HS-5 (cell line): ENCODE measurements at regions not wholly inside any gene's neighbourhood (a gene's known extent, or its start where the extent isn't known, plus 50 kb on each side); places are given as distances from the start of the nearest gene placed in this dataset.
"Not testable (repeated sequence)": the region's sequence is repeated elsewhere in the genome, so short reads cannot be mapped to it uniquely, and the experiment has no call there.

Experiments used
- DNase-seq: peaks from one replicate; pipeline ENCODE4 v3.0.0-alpha.2; 2012; ENCODE audit warnings: low read depth

GRCh38 chr9:1554081-1555035, 460.8 kb upstream of the SMARCA2 start:
- DNase-seq: no peak

GRCh38 chr9:1558666-1559065, 456.5 kb upstream of the SMARCA2 start:
- not testable (repeated sequence) for DNase-seq

- DNase-seq: no peak
Observed at GRCh38 chr9:1575939-1576338, 439.2 kb upstream of the SMARCA2 start.

- DNase-seq: no peak
Observed at GRCh38 chr9:1580215-1580614, 434.9 kb upstream of the SMARCA2 start.

DNA sequence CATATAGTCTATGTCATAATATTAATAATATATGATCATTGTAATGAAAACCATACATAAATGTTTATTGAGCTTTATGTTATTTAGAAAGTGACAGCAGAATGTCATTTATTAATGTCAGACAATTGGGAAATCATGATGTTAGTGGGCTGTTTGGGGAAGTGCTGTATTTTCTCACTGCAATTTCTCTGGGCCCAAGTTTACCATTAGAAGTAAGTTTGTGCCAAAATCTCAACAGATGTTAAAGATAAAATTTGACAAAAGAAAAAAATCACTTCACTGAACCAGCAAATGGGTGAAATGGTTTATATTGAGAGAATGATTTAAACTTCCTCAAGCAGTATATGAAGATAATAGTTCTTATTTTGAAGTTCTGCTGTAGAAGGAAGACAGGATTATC, 433.2 kb upstream of the SMARCA2 start:
- DNase-seq: no peak

DNA sequence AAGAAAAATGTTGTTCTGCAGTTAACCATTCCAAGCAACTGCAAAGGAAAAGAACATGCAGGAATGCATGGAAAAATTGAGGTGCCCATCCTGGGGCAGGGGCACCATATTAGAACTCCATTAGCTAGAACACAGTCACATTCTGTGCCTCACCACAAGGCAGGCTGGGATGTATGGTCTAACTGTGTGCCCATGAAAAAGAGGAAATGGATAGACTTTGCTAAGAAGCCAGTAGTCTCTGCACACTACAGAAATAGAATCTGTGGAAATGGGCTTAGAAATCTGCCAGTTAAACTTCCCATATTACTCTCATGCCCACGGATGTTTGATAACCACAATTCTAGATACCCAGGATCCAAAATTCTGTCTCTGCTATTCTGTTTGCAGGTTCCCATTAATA, 423.8 kb upstream of the SMARCA2 start:
- no peak for DNase-seq

GRCh38 chr9:1598270-1598669, 416.9 kb upstream of the SMARCA2 start:
- no peak for DNase-seq

GRCh38 chr9:1599961-1600360, 415.2 kb upstream of the SMARCA2 start:
- peak; percentile 24 for DNase-seq

- DNase-seq: no peak
Observed at GRCh38 chr9:1604942-1605560, 410.1 kb upstream of the SMARCA2 start.

DNA sequence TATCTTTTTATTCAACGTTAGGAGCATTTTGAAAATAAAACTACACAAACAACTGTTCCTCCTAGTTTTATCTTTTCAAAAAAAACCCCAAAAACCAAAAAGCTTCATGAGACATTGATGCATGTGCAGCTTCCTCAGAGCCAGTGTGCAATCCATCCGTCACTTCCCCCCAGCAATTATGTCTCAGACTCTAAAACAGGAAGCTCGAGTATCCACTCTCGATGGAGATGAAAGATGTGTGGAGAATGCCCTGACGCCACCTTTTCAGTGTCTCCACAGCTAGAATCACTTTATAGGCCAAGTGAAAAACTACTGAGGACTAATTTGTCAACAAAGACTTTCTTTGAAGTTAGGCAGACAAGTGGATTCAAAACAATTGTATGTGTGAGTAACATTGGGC, 408.9 kb upstream of the SMARCA2 start:
- no peak for DNase-seq

GRCh38 chr9:1612886-1613285, 402.3 kb upstream of the SMARCA2 start:
- DNase-seq: no peak

GRCh38 chr9:1617419-1617818, 397.7 kb upstream of the SMARCA2 start:
- no peak for DNase-seq

- peak; percentile 15 for DNase-seq
Observed at GRCh38 chr9:1619915-1620710, 395.0 kb upstream of the SMARCA2 start.

DNA sequence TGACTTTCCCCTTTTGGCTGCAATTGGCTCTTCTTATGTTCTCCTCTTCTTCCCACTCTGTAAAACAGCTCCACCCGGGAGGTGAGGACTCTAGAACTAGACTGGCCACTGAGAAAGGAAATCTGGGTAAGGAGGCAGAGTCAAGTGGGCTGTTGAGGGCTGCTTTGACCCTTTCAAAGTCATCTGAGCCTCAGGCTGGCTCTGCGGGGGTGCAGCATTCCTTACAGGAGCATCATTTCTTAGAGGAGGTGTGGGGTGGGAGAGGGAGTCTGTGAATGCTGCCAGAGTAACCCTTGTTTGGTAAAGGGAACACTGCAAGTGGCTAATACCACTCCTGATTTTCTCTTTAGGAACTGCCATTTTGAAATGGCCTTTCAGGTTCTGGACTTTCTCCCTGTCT, 377.7 kb upstream of the SMARCA2 start:
- no peak for DNase-seq

DNA sequence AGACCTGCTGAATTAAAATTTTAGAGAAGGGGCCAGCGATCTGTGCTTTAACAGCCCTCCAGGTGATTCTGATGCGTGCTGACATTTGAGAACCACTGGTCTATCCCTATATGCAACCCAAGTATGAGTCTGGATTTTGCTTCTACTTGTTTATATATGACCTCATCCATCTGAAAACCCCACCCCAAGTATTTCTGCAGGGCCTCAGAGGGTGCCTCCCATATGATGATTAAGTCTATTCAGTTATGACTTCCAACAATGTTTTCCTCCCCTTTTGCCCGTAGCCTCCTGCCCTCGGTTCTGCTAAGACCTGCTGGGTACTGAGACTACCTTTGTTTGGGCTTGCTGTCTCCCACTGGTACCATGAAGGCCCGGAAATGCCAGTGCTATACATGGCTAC, 376.0 kb upstream of the SMARCA2 start:
- no peak for DNase-seq

GRCh38 chr9:1647776-1648175, 367.4 kb upstream of the SMARCA2 start:
- peak; percentile 44 for DNase-seq

DNA sequence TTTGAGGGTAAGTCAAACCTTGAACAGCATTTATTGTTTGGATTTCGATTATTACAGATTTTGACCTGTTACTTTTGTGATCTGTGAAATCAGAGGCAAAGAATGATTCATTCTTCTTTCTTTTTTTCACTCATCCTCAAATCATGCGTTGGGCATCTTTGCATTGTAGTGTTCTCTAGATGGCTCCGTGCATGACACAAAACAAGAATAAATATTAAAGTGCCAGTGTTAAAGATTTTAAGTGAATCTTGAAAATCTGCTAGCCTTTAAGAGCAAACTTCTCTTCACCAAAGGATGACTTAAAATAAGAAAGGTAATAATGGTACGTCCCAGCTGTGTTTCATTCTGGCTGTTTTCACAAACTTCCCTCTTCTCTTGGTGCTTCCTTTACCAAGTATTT, 361.9 kb upstream of the SMARCA2 start:
- DNase-seq: no peak

- no peak for DNase-seq
Observed at GRCh38 chr9:1658661-1659362, 356.3 kb upstream of the SMARCA2 start.

DNA sequence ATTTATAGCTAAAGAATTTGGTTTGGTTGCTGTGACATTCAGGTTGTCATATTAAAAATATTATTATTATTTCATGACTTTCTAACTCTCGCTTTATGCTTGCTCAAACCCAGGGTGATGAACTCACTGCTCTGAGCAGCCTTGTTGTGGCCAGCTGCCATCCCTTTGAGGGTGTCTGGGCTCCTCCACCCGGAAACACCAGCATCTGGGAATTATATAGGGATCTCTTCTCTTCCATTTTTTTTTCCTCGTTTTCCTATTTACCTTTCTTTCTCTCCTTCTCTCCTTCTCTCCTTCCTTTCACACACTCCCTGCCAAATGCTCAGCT, 355.8 kb upstream of the SMARCA2 start:
- DNase-seq: no peak

GRCh38 chr9:1668441-1668840, 346.7 kb upstream of the SMARCA2 start:
- no peak for DNase-seq

- DNase-seq: no peak
Observed at GRCh38 chr9:1673300-1673699, 341.8 kb upstream of the SMARCA2 start.

GRCh38 chr9:1676771-1677170, 338.4 kb upstream of the SMARCA2 start:
- no peak for DNase-seq
